GM18870 (cell line): ENCODE measurements at regions not wholly inside any gene's neighbourhood (a gene's known extent, or its start where the extent isn't known, plus 50 kb on each side); places are given as distances from the start of the nearest gene placed in this dataset.
A peak's percentile ranks its signal among the peaks of the same experiment; 100 is the strongest.
"Not testable (repeated sequence)": the region's sequence is repeated elsewhere in the genome, so short reads cannot be mapped to it uniquely, and the experiment has no call there.

Experiments
- ATAC-seq: cut with Tn5 transposase; IDR thresholded peaks from one replicate; pipeline ENCODE4 v1.9.1; 2021; ENCODE audit warnings: moderate library complexity; ENCODE audit not compliant: unreplicated experiment

- no peak for ATAC-seq
These were observed 155.7 kb upstream of the JADE1 start for GRCh38 chr4:128653527-128654444.

GRCh38 chr4:128649575-128650205, 159.8 kb upstream of the JADE1 start:
- no peak for ATAC-seq

GRCh38 chr4:128649161-128649560, 160.3 kb upstream of the JADE1 start:
- no peak for ATAC-seq

- ATAC-seq, result no peak
These were observed 161.5 kb upstream of the JADE1 start for GRCh38 chr4:128648021-128648420.

- peak; percentile 86 for ATAC-seq
These were observed 162.6 kb upstream of the JADE1 start for GRCh38 chr4:128646893-128647292.

GRCh38 chr4:128644693-128645654, 164.5 kb upstream of the JADE1 start:
- ATAC-seq, result not testable (repeated sequence)

GRCh38 chr4:128644107-128644506, 165.4 kb upstream of the JADE1 start:
- ATAC-seq, result not testable (repeated sequence)

GRCh38 chr4:128641566-128641965, 167.9 kb upstream of the JADE1 start:
- not testable (repeated sequence) for ATAC-seq

GRCh38 chr4:128639541-128640270, 169.8 kb upstream of the JADE1 start:
- no peak for ATAC-seq

- no peak for ATAC-seq
These were observed 172.6 kb upstream of the JADE1 start for GRCh38 chr4:128636906-128637305.

- no peak for ATAC-seq
These were observed 173.4 kb upstream of the JADE1 start for GRCh38 chr4:128635955-128636560.

GRCh38 chr4:128635141-128635954, 174.2 kb upstream of the JADE1 start:
- no peak for ATAC-seq

- peak; percentile 65 for ATAC-seq
These were observed 176.4 kb upstream of the JADE1 start for GRCh38 chr4:128633067-128633466.

GRCh38 chr4:128630871-128631270, 178.6 kb upstream of the JADE1 start:
- no peak for ATAC-seq

GRCh38 chr4:128623508-128624215, 185.8 kb upstream of the JADE1 start:
- no peak for ATAC-seq

- not testable (repeated sequence) for ATAC-seq
These were observed 189.1 kb upstream of the JADE1 start for GRCh38 chr4:128620279-128620965.

GRCh38 chr4:128615197-128615596, 194.3 kb upstream of the JADE1 start:
- no peak for ATAC-seq

- ATAC-seq, result no peak
These were observed 201.5 kb upstream of the JADE1 start for GRCh38 chr4:128608006-128608405.
